GM23338 (cell line): ENCODE measurements at regions not wholly inside any gene's neighbourhood (a gene's known extent, or its start where the extent isn't known, plus 50 kb on each side); places are given as distances from the start of the nearest gene placed in this dataset.

Source experiments
- ATAC-seq: fragments of 200-7000 bp; cut with Tn5 transposase; 3 replicates; pipeline ENCODE4 v1.9.1; 2020
- DNase-seq: peaks from one replicate; pipeline ENCODE4 v3.0.0-alpha.2; 2015; ENCODE audit warnings: low spot score
- H2AFZ ChIP-seq: fragments of 200-600 bp; sonication (generic); 2 replicates; pipeline ENCODE4 v1.8.0; 2016; ENCODE audit warnings: antibody characterized with exemption, mild to moderate bottlenecking, moderate library complexity
- H3F3A ChIP-seq: fragments of 200-600 bp; sonication (generic); replicated peaks from 2 replicates; pipeline ENCODE4 v1.8.0; 2017; ENCODE audit warnings: antibody characterized with exemption, mixed run types, low read depth
- H3K27ac ChIP-seq: fragments of 200-600 bp; sonication (generic); 2 replicates; pipeline ENCODE4 v1.6.1; 2016; ENCODE audit warnings: low read depth
- H3K27me3 ChIP-seq: fragments of 200-600 bp; sonication (generic); 2 replicates; pipeline ENCODE4 v1.8.0; 2016; ENCODE audit warnings: mild to moderate bottlenecking, mixed run types, moderate library complexity; ENCODE audit not compliant: insufficient read depth
- H3K36me3 ChIP-seq: fragments of 200-600 bp; sonication (generic); 2 replicates; pipeline ENCODE4 v1.8.0; 2016; ENCODE audit warnings: mild to moderate bottlenecking; ENCODE audit not compliant: insufficient read depth
- H3K4me1 ChIP-seq: fragments of 200-600 bp; sonication (generic); 2 replicates; pipeline ENCODE4 v1.8.0; 2016; ENCODE audit warnings: mild to moderate bottlenecking, moderate library complexity; ENCODE audit not compliant: insufficient read depth
- H3K4me2 ChIP-seq: fragments of 200-600 bp; sonication (generic); 2 replicates; pipeline ENCODE4 v1.7.1; 2017; ENCODE audit warnings: mixed run types
- H3K4me3 ChIP-seq: fragments of 200-600 bp; sonication (generic); 2 replicates; pipeline ENCODE4 v1.6.1; 2016; ENCODE audit warnings: mixed run types
- H3K79me2 ChIP-seq: fragments of 200-600 bp; sonication (generic); replicated peaks from 2 replicates; pipeline ENCODE4 v1.8.0; 2017; ENCODE audit warnings: mild to moderate bottlenecking; ENCODE audit not compliant: insufficient read depth
- H3K9me2 ChIP-seq: fragments of 200-600 bp; sonication (generic); 2 replicates; pipeline ENCODE4 v1.8.0; 2017; ENCODE audit not compliant: insufficient read depth
- H4K20me1 ChIP-seq: fragments of 200-600 bp; sonication (generic); replicated peaks from 2 replicates; pipeline ENCODE4 v1.8.0; 2017; ENCODE audit warnings: mild to moderate bottlenecking; ENCODE audit not compliant: insufficient read depth
- H3K27ac Mint-ChIP-seq: 2 replicates; pipeline ENCODE4 v1.8.0; 2020; ENCODE audit warnings: inconsistent platforms, mild to moderate bottlenecking, moderate library complexity, mixed read lengths
- H3K27me3 Mint-ChIP-seq: 3 replicates; pipeline ENCODE4 v1.8.0; 2022; ENCODE audit warnings: low read depth, mild to moderate bottlenecking, moderate library complexity, mixed read lengths, inconsistent platforms; ENCODE audit not compliant: insufficient read depth, poor library complexity
- H3K36me3 Mint-ChIP-seq: 3 replicates; pipeline ENCODE4 v1.8.0; 2021; ENCODE audit warnings: low read depth, mild to moderate bottlenecking, inconsistent platforms, moderate library complexity, mixed read lengths
- H3K4me1 Mint-ChIP-seq: 3 replicates; pipeline ENCODE4 v1.8.0; 2020; ENCODE audit warnings: mild to moderate bottlenecking, inconsistent platforms, mixed read lengths
- H3K4me3 Mint-ChIP-seq: 3 replicates; pipeline ENCODE4 v1.8.0; 2021; ENCODE audit warnings: moderate library complexity, mild to moderate bottlenecking, inconsistent platforms, mixed read lengths
- H3K9me3 Mint-ChIP-seq: 3 replicates; pipeline ENCODE4 v1.8.0; 2020; ENCODE audit warnings: moderate library complexity, mild to moderate bottlenecking, inconsistent platforms, mixed read lengths
- CREB1 ChIP-seq: fragments of 250-450 bp; sonication (Bioruptor Pico); IDR thresholded peaks from 2 replicates; pipeline ENCODE4 v1.5.0; 2020; ENCODE audit warnings: low read depth, mild to moderate bottlenecking, moderate library complexity
- EZH2 ChIP-seq: fragments of 200-600 bp; sonication (generic); IDR thresholded peaks from one replicate; pipeline ENCODE4 v1.8.0; 2017; ENCODE audit warnings: antibody characterized with exemption, mild to moderate bottlenecking, low read depth; ENCODE audit not compliant: unreplicated experiment
- EZH2phosphoT487 ChIP-seq: fragments of 200-600 bp; sonication (generic); IDR thresholded peaks from one replicate; pipeline ENCODE4 v1.8.1; 2018; ENCODE audit warnings: antibody characterized with exemption; ENCODE audit not compliant: unreplicated experiment
- JUNB ChIP-seq: IDR thresholded peaks from one replicate; pipeline ENCODE4 v1.6.1; 2016; ENCODE audit warnings: antibody characterized with exemption; ENCODE audit not compliant: unreplicated experiment
- NANOG ChIP-seq: IDR thresholded peaks from 2 replicates; pipeline ENCODE4 v1.6.1; 2016; ENCODE audit warnings: antibody characterized with exemption, borderline replicate concordance
- POLR2AphosphoS5 ChIP-seq: IDR thresholded peaks from 2 replicates; pipeline ENCODE4 v1.6.1; 2016; ENCODE audit warnings: antibody characterized with exemption, low read depth
- STAT1 ChIP-seq: IDR thresholded peaks from one replicate; pipeline ENCODE4 v1.6.1; 2016; ENCODE audit warnings: antibody characterized with exemption; ENCODE audit not compliant: unreplicated experiment
- ZNF114 ChIP-seq: fragments of 250-450 bp; sonication (Bioruptor Pico); IDR thresholded peaks from 2 replicates; pipeline ENCODE4 v1.5.0; 2020; ENCODE audit warnings: mild to moderate bottlenecking, moderate library complexity
- ZNF331 ChIP-seq: fragments of 250-450 bp; sonication (Bioruptor Pico); IDR thresholded peaks from 2 replicates; pipeline ENCODE4 v1.5.0; 2020; ENCODE audit warnings: low read depth, mild to moderate bottlenecking, moderate library complexity
- TF ChIP-seq, protein P1 (sequence below), 2 experiments: fragments of 200-600 bp in 1 of 2; sonication (generic) in 1 of 2; conservative IDR thresholded peaks; 2 replicates each; pipeline versions ENCODE4 v1.5.1 to v1.6.1; 2016 to 2017; ENCODE audit warnings: antibody characterized with exemption in 2 of 2, low read depth in 2 of 2, mild to moderate bottlenecking in 2 of 2, moderate library complexity in 1 of 2
- TF ChIP-seq, protein P2 (sequence below): IDR thresholded peaks from 2 replicates; pipeline ENCODE4 v1.6.1; 2016; ENCODE audit warnings: antibody characterized with exemption
- TF ChIP-seq, protein P3 (sequence below): IDR thresholded peaks from one replicate; pipeline ENCODE4 v1.6.1; 2018; ENCODE audit warnings: antibody characterized with exemption; ENCODE audit not compliant: unreplicated experiment
- TF ChIP-seq, protein P4 (sequence below): fragments of 250-450 bp; sonication (Bioruptor Pico); IDR thresholded peaks from 2 replicates; pipeline ENCODE4 v1.5.0; 2020; ENCODE audit warnings: mild to moderate bottlenecking, moderate library complexity

DNA sequence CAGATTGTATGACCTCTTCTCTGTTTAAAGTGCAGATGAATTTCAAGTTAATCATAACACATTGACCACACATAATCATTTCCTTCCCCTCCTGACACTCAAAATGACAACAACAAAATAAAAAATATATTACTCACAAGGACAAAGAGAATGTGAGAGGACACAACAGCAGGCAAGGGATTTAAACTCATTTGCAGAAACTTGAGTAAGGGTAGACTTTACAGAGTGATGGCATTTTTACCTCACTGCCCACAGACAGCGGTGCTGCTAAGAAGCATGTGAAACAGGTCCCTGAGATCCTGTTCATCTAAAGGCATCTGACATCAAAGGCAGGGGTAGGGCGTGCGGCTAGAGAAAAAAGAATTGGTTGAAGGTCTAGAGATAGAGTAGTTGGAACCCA lies 99.0 kb downstream of the TRIM36 start:
- ATAC-seq (no peak), DNase-seq (no peak)
- Histone ChIP-seq H3K27me3 (no peaks in the 10 kb centered on the region), H3K9me2 (peaks cover 11% of the 10 kb centered on the region), H3F3A (no peaks in the 10 kb centered on the region), H3K27ac (no peak overlapping the region), H3K4me1 (peaks cover 16% of the 10 kb centered on the region), H3K79me2 (no peaks in the 10 kb centered on the region), H3K36me3 (no peaks in the 10 kb centered on the region), H4K20me1 (no peaks in the 10 kb centered on the region), H2AFZ (no peak overlapping the region), H3K4me3 (no peak overlapping the region), H3K4me2 (no peak overlapping the region)
- H3K36me3 Mint-ChIP-seq = 0 out of 3 replicates have a peak, but pooled peaks cover 3% of the 10 kb centered on the region
- peaks cover 3% of the 10 kb centered on the region for H3K27me3 Mint-ChIP-seq
- no peaks in the 10 kb centered on the region for H3K9me3 Mint-ChIP-seq
- H3K4me3 Mint-ChIP-seq = no peak overlapping the region
- TF ChIP-seq, protein P1, sequence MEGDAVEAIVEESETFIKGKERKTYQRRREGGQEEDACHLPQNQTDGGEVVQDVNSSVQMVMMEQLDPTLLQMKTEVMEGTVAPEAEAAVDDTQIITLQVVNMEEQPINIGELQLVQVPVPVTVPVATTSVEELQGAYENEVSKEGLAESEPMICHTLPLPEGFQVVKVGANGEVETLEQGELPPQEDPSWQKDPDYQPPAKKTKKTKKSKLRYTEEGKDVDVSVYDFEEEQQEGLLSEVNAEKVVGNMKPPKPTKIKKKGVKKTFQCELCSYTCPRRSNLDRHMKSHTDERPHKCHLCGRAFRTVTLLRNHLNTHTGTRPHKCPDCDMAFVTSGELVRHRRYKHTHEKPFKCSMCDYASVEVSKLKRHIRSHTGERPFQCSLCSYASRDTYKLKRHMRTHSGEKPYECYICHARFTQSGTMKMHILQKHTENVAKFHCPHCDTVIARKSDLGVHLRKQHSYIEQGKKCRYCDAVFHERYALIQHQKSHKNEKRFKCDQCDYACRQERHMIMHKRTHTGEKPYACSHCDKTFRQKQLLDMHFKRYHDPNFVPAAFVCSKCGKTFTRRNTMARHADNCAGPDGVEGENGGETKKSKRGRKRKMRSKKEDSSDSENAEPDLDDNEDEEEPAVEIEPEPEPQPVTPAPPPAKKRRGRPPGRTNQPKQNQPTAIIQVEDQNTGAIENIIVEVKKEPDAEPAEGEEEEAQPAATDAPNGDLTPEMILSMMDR (conservative IDR thresholded peaks at IDR 0.05; ENCODE audit: low read depth in 2 of 2) = no peak
- TF ChIP-seq, protein P2, sequence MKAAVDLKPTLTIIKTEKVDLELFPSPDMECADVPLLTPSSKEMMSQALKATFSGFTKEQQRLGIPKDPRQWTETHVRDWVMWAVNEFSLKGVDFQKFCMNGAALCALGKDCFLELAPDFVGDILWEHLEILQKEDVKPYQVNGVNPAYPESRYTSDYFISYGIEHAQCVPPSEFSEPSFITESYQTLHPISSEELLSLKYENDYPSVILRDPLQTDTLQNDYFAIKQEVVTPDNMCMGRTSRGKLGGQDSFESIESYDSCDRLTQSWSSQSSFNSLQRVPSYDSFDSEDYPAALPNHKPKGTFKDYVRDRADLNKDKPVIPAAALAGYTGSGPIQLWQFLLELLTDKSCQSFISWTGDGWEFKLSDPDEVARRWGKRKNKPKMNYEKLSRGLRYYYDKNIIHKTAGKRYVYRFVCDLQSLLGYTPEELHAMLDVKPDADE = no peak
- TF ChIP-seq NANOG (no peak), POLR2AphosphoS5 (no peak), CREB1 (CRISPR knock-in tag) (no peak), JUNB (no peak), ZNF331 (CRISPR knock-in tag) (no peak), ZNF114 (CRISPR knock-in tag) (no peak), EZH2 (no peak), EZH2phosphoT487 (no peak), STAT1 (no peak)
- TF ChIP-seq, protein P3, sequence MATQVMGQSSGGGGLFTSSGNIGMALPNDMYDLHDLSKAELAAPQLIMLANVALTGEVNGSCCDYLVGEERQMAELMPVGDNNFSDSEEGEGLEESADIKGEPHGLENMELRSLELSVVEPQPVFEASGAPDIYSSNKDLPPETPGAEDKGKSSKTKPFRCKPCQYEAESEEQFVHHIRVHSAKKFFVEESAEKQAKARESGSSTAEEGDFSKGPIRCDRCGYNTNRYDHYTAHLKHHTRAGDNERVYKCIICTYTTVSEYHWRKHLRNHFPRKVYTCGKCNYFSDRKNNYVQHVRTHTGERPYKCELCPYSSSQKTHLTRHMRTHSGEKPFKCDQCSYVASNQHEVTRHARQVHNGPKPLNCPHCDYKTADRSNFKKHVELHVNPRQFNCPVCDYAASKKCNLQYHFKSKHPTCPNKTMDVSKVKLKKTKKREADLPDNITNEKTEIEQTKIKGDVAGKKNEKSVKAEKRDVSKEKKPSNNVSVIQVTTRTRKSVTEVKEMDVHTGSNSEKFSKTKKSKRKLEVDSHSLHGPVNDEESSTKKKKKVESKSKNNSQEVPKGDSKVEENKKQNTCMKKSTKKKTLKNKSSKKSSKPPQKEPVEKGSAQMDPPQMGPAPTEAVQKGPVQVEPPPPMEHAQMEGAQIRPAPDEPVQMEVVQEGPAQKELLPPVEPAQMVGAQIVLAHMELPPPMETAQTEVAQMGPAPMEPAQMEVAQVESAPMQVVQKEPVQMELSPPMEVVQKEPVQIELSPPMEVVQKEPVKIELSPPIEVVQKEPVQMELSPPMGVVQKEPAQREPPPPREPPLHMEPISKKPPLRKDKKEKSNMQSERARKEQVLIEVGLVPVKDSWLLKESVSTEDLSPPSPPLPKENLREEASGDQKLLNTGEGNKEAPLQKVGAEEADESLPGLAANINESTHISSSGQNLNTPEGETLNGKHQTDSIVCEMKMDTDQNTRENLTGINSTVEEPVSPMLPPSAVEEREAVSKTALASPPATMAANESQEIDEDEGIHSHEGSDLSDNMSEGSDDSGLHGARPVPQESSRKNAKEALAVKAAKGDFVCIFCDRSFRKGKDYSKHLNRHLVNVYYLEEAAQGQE = no peak
- TF ChIP-seq, protein P4, sequence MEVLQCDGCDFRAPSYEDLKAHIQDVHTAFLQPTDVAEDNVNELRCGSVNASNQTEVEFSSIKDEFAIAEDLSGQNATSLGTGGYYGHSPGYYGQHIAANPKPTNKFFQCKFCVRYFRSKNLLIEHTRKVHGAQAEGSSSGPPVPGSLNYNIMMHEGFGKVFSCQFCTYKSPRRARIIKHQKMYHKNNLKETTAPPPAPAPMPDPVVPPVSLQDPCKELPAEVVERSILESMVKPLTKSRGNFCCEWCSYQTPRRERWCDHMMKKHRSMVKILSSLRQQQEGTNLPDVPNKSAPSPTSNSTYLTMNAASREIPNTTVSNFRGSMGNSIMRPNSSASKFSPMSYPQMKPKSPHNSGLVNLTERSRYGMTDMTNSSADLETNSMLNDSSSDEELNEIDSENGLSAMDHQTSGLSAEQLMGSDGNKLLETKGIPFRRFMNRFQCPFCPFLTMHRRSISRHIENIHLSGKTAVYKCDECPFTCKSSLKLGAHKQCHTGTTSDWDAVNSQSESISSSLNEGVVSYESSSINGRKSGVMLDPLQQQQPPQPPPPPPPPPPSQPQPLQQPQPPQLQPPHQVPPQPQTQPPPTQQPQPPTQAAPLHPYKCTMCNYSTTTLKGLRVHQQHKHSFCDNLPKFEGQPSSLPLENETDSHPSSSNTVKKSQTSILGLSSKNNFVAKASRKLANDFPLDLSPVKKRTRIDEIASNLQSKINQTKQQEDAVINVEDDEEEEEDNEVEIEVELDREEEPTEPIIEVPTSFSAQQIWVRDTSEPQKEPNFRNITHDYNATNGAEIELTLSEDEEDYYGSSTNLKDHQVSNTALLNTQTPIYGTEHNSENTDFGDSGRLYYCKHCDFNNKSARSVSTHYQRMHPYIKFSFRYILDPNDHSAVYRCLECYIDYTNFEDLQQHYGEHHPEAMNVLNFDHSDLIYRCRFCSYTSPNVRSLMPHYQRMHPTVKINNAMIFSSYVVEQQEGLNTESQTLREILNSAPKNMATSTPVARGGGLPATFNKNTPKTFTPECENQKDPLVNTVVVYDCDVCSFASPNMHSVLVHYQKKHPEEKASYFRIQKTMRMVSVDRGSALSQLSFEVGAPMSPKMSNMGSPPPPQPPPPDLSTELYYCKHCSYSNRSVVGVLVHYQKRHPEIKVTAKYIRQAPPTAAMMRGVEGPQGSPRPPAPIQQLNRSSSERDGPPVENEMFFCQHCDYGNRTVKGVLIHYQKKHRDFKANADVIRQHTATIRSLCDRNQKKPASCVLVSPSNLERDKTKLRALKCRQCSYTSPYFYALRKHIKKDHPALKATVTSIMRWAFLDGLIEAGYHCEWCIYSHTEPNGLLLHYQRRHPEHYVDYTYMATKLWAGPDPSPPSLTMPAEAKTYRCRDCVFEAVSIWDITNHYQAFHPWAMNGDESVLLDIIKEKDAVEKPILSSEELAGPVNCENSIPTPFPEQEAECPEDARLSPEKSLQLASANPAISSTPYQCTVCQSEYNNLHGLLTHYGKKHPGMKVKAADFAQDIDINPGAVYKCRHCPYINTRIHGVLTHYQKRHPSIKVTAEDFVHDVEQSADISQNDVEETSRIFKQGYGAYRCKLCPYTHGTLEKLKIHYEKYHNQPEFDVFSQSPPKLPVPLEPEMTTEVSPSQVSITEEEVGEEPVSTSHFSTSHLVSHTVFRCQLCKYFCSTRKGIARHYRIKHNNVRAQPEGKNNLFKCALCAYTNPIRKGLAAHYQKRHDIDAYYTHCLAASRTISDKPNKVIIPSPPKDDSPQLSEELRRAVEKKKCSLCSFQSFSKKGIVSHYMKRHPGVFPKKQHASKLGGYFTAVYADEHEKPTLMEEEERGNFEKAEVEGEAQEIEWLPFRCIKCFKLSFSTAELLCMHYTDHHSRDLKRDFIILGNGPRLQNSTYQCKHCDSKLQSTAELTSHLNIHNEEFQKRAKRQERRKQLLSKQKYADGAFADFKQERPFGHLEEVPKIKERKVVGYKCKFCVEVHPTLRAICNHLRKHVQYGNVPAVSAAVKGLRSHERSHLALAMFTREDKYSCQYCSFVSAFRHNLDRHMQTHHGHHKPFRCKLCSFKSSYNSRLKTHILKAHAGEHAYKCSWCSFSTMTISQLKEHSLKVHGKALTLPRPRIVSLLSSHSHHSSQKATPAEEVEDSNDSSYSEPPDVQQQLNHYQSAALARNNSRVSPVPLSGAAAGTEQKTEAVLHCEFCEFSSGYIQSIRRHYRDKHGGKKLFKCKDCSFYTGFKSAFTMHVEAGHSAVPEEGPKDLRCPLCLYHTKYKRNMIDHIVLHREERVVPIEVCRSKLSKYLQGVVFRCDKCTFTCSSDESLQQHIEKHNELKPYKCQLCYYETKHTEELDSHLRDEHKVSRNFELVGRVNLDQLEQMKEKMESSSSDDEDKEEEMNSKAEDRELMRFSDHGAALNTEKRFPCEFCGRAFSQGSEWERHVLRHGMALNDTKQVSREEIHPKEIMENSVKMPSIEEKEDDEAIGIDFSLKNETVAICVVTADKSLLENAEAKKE (CRISPR knock-in tag) = no peak
- H3K4me1 Mint-ChIP-seq = peaks cover 24% of the 10 kb centered on the region
- H3K27ac Mint-ChIP-seq = no peak overlapping the region
